ENCODE measurements at regions not wholly inside any gene's neighbourhood (a gene's known extent, or its start where the extent isn't known, plus 50 kb on each side); places are given as distances from the start of the nearest gene placed in this dataset.

DNA sequence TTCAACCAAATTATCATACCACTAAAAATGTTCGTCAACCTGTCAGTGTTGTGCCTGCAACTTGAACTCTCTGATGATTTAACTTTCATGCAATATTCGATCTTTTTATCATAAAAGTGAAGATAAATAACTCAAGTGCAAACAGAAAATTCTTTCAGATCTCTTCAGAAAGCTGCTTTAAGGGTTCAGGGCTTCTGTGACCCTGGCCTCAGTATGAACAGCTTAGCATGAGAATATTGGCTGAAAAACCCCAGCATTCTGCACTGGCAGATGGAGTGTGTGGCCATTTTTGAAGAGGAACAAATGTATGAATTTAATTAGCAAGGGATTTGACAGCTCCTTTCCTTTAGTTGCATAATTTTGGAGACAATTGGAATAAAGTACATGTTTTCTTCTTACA lies 851.4 kb upstream of the SOX11 start:
- TF ChIP-seq, protein P1, sequence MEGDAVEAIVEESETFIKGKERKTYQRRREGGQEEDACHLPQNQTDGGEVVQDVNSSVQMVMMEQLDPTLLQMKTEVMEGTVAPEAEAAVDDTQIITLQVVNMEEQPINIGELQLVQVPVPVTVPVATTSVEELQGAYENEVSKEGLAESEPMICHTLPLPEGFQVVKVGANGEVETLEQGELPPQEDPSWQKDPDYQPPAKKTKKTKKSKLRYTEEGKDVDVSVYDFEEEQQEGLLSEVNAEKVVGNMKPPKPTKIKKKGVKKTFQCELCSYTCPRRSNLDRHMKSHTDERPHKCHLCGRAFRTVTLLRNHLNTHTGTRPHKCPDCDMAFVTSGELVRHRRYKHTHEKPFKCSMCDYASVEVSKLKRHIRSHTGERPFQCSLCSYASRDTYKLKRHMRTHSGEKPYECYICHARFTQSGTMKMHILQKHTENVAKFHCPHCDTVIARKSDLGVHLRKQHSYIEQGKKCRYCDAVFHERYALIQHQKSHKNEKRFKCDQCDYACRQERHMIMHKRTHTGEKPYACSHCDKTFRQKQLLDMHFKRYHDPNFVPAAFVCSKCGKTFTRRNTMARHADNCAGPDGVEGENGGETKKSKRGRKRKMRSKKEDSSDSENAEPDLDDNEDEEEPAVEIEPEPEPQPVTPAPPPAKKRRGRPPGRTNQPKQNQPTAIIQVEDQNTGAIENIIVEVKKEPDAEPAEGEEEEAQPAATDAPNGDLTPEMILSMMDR (IDR thresholded peaks at IDR 0.05): no peak
- no peak for DNase-seq
- H3K27ac ChIP-seq: no peak overlapping the region
- H3K4me1 ChIP-seq: no peaks in the 10 kb centered on the region
- no peak overlapping the region for H3K4me3 ChIP-seq
- intact Hi-C loops (cut with DNase I): no loop called here
- no peak for ATAC-seq
- H3K9me3 ChIP-seq: no peaks in the 10 kb centered on the region
- H3K36me3 ChIP-seq: no peaks in the 10 kb centered on the region
- H3K27me3 ChIP-seq: no peaks in the 10 kb centered on the region

GRCh38 chr2:4844881-4845280 lies 847.3 kb upstream of the SOX11 start:
- H3K27me3 ChIP-seq: no peaks in the 10 kb centered on the region
- no peak overlapping the region for H3K4me3 ChIP-seq
- ATAC-seq (no peak), DNase-seq (no peak)
- H3K9me3 ChIP-seq: no peaks in the 10 kb centered on the region
- H3K36me3 ChIP-seq: no peaks in the 10 kb centered on the region
- no peaks in the 10 kb centered on the region for H3K4me1 ChIP-seq
- intact Hi-C loops (cut with DNase I): no loop called here
- TF ChIP-seq, protein P1 (IDR thresholded peaks at IDR 0.05): no peak
- H3K27ac ChIP-seq: no peak overlapping the region

GRCh38 chr2:4862031-4862430 lies 830.2 kb upstream of the SOX11 start:
- Histone ChIP-seq H3K9me3 (no peaks in the 10 kb centered on the region), H3K36me3 (no peaks in the 10 kb centered on the region), H3K4me3 (no peak overlapping the region), H3K4me1 (no peaks in the 10 kb centered on the region), H3K27ac (no peak overlapping the region), H3K27me3 (no peaks in the 10 kb centered on the region)
- TF ChIP-seq, protein P1 (IDR thresholded peaks at IDR 0.05): no peak
- no peak for DNase-seq
- intact Hi-C loops (cut with DNase I): no loop called here
- no peak for ATAC-seq

DNA sequence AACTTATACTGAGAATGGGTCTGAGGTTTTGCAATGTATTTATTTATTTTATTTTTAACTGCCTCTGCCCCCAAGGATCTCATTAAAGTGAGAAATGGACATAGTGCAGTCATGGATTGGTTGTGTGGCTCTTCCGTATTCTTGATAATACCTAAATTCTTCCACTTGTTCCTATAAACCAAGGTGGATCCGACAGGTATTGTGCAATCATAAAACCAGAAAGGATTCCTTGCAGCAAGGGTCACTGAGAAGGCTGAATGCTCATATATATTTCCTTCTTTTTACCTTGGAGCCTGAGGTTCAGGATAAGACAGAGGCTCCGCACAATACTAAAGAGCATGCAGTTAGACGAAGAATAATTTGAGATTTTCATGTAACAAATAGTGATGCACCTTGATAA lies 826.0 kb upstream of the SOX11 start:
- no peaks in the 10 kb centered on the region for H3K36me3 ChIP-seq
- TF ChIP-seq, protein P1 (IDR thresholded peaks at IDR 0.05): no peak
- H3K27me3 ChIP-seq: no peaks in the 10 kb centered on the region
- no peak overlapping the region for H3K27ac ChIP-seq
- no peaks in the 10 kb centered on the region for H3K4me1 ChIP-seq
- intact Hi-C loops (cut with DNase I): no loop called here
- no peaks in the 10 kb centered on the region for H3K9me3 ChIP-seq
- DNase-seq (no peak), ATAC-seq (no peak)
- no peak overlapping the region for H3K4me3 ChIP-seq

DNA sequence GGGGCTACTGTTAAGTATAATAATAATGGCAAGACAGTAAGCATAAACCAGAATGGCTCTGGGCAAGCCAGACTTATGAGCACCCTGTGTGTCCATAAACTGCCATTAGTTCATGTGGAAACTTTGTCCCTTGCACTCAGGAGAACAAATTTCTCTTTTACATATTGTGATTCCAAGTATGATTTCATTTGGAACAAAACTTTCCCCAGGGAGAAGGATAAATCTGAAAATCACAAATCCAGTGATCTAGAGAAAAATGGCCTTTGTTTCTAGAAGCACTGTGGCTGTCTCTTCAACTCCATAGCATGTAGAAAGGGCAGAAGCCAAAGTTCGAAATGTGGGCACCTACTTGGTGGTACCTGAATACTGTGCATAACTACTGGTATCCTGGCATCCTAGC lies 823.7 kb upstream of the SOX11 start:
- intact Hi-C loops (cut with DNase I): no loop called here
- no peak for DNase-seq
- H3K4me3 ChIP-seq: no peak overlapping the region
- H3K27me3 ChIP-seq: no peaks in the 10 kb centered on the region
- ATAC-seq: no peak
- no peak overlapping the region for H3K27ac ChIP-seq
- H3K36me3 ChIP-seq: no peaks in the 10 kb centered on the region
- no peaks in the 10 kb centered on the region for H3K9me3 ChIP-seq
- TF ChIP-seq, protein P1 (IDR thresholded peaks at IDR 0.05): no peak
- H3K4me1 ChIP-seq: no peaks in the 10 kb centered on the region

DNA sequence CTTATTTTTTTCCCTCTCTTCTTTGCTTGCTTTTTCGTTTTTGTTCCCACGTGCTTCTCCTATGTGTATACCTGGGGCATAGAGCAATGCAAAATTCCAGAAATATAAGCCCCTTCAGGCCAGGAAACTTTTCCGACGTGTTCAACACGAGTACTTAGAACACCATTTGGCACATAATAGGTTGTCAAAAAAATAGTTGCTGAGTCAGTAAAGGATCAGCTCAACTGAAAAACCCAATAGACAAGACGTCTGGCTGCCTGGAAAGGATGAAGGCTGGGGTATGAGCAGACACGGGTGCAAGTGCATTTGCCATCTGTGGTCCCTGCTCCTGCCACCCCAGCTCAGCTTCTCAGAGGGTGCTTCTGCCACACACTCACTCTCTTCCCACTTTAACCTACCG lies 823.0 kb upstream of the SOX11 start:
- no peak for DNase-seq
- H3K27me3 ChIP-seq: no peaks in the 10 kb centered on the region
- H3K9me3 ChIP-seq: no peaks in the 10 kb centered on the region
- no peaks in the 10 kb centered on the region for H3K36me3 ChIP-seq
- ATAC-seq: no peak
- no peak overlapping the region for H3K27ac ChIP-seq
- TF ChIP-seq, protein P1 (IDR thresholded peaks at IDR 0.05): no peak
- H3K4me1 ChIP-seq: no peaks in the 10 kb centered on the region
- H3K4me3 ChIP-seq: no peak overlapping the region
- intact Hi-C loops (cut with DNase I): no loop called here

Data from upper lobe of right lung (tissue), 1 donor.